Stimulated activated CD8-positive, alpha-beta memory T cell treated with anti-CD3 and anti-CD28 coated beads, Interleukin-15, amount 100 ng/mL, for 48 hours (primary cell): ENCODE measurements at regions not wholly inside any gene's neighbourhood (a gene's known extent, or its start where the extent isn't known, plus 50 kb on each side); places are given as distances from the start of the nearest gene placed in this dataset.
"Not testable (repeated sequence)": the region's sequence is repeated elsewhere in the genome, so short reads cannot be mapped to it uniquely, and the experiment has no call there.

ENCODE experiments used
- DNase-seq, 2 donors: peaks; one replicate each; pipeline ENCODE4 v3.0.0-alpha.2; 2020; ENCODE audit warnings: low read depth in 2 of 2

DNA sequence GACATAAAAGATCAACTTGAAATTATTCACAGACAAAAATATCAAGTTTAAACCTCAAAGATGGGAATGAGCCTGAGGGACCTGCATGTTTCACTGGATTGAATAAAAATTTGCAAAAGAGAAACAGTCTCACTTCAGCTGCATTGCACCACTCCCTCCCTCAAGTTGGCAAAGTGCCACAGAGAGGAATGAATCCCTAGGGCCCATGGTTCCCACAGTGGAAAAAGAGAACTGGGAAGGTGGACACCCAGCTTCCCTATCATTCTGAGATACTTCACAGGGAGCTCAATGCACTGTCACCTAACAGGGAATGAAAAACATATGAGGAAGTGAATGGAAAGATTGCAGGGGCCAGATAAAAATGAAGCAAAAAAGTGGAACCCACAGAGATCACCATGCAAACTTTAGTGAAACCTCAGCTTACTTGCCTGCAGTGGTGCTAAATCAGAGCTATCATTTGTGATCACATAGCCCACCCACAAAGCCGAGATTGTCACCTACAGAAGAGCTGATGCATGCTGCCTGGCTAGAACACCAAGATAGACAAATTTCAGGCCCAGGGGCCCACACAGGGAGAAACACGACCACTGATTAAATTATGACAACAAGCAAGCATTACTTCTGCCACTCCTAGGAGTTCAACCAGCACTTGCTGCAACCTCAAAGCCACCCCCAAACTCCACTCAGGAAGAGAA, 911.3 kb downstream of the LRFN5 start:
- DNase-seq: no peak

GRCh38 chr14:42513837-42514236, 907.2 kb downstream of the LRFN5 start:
- DNase-seq: no peak

- DNase-seq: no peak
These were observed 903.4 kb downstream of the LRFN5 start for GRCh38 chr14:42510071-42510470.

GRCh38 chr14:42508209-42508946, 901.7 kb downstream of the LRFN5 start:
- no peak for DNase-seq

- no peak for DNase-seq
These were observed 897.8 kb downstream of the LRFN5 start for GRCh38 chr14:42504433-42504832.

GRCh38 chr14:42499137-42499536, 892.5 kb downstream of the LRFN5 start:
- DNase-seq: no peak

- no peak for DNase-seq
These were observed 883.9 kb downstream of the LRFN5 start for GRCh38 chr14:42490536-42490935.

DNA sequence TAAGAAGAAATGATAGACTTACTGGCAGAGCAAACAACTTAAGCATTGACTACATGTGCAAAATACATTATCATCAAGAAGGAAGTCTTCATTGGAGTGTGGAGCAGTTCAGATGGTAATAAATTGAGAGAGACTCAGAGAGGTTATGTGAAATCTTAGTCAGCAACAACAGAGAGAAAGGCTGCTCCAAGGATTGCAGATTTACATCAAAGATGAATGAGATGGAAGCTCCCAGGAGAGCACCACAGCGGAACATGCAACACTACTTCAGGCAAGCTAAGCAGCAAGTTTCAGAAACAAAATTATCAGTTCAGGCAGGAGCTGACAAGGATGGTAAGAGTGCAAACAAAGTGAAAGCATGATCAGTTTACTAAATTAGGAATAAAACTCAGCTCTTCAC, 882.3 kb downstream of the LRFN5 start:
- DNase-seq: no peak

GRCh38 chr14:42482345-42482971, 875.8 kb downstream of the LRFN5 start:
- not testable (repeated sequence) for DNase-seq

DNA sequence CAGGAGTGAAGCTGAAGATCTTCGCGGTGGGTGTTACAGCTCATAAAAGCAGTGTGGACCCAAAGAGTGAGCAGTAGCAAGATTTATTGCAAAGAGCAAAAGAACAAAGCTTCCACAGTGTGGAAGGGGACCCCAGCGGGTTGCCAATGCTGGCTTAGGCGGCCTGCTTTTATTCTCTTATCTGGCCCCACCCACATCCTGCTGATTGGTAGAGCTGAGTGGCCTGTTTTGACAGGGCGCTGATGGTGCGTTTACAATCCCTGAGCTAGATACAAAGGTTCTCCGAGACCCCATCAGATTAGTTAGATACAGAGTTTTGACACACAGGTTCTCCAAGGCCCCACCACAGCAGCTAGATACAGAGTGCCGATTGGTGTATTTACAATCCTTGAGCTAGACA, 875.0 kb downstream of the LRFN5 start:
- not testable (repeated sequence) for DNase-seq

- no peak for DNase-seq
These were observed 873.6 kb downstream of the LRFN5 start for GRCh38 chr14:42480255-42480654.

DNA sequence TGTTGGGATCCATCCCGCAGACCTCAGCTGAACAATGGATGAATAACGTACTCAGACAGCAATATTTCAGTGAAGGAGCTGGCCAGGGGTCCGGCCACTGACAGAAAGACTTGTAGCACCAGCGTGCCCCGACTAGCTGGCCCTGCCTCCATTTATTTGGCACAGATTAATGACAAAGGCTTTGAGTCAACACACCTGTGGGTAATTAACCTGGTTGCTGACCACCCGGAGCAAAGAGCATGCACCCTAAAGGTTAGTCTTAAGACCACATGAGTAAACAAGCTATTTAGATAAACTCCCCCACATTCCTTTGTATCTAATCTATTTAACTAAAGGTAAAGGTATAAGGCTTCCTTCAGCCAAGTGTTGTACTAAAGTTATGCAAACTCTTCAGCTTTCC, 868.6 kb downstream of the LRFN5 start:
- DNase-seq: no peak

- DNase-seq: no peak
These were observed 863.7 kb downstream of the LRFN5 start for GRCh38 chr14:42470427-42470719.

GRCh38 chr14:42469637-42470426, 863.2 kb downstream of the LRFN5 start:
- no peak for DNase-seq

- DNase-seq: no peak
These were observed 854.0 kb downstream of the LRFN5 start for GRCh38 chr14:42460673-42461072.

GRCh38 chr14:42459171-42459685, 852.6 kb downstream of the LRFN5 start:
- DNase-seq: no peak

- DNase-seq: no peak
These were observed 834.9 kb downstream of the LRFN5 start for GRCh38 chr14:42441615-42442014.

- no peak for DNase-seq
These were observed 831.1 kb downstream of the LRFN5 start for GRCh38 chr14:42437809-42438208.

DNA sequence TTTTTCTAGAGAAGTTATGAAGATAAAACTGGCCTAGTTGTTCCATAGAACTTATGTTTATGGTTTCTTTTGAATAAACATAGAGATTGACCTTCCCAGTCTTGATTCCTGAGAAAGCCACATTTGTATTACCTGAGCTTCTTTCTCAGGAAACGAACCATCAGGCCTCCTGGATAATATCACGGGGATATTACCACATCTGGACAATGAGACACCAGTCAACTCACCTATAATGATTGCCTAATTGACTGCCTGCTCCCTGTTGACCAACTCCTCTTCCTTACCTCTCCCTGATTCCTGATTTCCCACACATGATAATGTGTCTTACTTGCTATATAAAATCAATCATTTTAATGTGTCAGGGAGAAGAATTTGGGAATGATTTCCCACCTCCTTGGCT, 822.7 kb downstream of the LRFN5 start:
- DNase-seq: no peak

- DNase-seq: no peak
These were observed 822.3 kb downstream of the LRFN5 start for GRCh38 chr14:42428996-42429395.

DNA sequence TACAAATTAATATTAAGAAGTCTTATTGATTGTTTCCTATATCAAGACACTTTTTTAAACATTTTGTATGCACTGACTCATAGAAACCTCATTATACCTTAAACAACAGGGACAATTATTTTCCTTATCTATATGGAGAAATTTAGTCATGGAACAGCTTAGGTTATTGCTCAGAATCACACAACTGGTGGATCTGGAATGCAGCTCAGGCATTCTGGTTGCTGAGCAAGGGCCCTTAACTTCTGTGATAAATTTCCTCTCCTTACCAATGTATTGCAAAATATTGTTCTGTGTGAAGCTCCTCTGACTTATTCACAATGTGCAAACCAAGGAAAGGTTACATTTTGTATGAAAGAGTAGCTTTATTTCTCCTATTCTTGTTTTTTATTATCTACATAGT, 817.8 kb downstream of the LRFN5 start:
- DNase-seq: no peak

DNA sequence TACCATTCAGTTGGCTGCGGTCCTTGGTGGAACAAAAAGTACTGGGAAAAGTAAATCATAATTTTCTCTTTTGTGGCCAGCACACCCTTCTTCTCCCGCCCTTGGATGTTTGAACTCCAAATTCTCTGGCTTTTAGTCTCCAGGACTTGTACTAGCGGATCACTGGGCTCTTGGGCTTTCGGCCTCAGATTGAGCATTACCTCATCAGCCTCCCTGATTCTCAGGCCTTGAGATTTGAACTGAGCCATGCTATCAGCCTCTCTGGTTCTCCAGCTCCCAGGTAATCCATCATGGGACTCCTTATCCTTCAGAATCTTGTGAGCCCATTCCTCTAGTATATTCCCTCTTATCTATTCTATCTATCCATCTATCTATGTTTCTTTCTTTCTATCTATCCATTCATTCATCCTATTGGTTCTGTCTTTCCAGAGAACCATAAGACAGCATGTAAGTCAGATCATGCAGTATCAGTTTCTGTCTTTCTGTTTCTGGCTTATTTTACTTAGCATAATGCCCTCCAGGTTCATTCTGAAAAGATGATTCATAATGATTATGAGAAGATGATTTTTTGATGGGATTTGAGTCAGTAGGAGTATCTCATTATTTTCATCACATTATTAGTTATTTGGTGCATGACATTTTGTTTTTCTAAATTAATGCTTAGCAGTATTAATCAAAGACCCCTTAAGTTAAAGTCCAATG, 814.9 kb downstream of the LRFN5 start:
- DNase-seq: no peak
